H1 (cell line): ENCODE measurements at regions not wholly inside any gene's neighbourhood (a gene's known extent, or its start where the extent isn't known, plus 50 kb on each side); places are given as distances from the start of the nearest gene placed in this dataset.

Source experiments
- CTCF ChIA-PET: fragments of 300-600 bp; sonication (Branson Sonifier 250); formaldehyde crosslinking; loops from one replicate; lab custom pipeline; 2021; ENCODE audit not compliant: partially characterized antibody; lab: Charles Lee
- POLR2A ChIA-PET: fragments of 300-600 bp; sonication (Branson Sonifier 250); formaldehyde crosslinking; loops from one replicate; lab custom pipeline; 2021; ENCODE audit warnings: inconsistent platforms; ENCODE audit not compliant: partially characterized antibody; lab: Charles Lee
- DNase-seq, 2 experiments: peaks; one replicate each; pipeline versions ENCODE4 v3.0.0 to v3.0.0-alpha.2; 2010 to 2022; ENCODE audit warnings: low spot score in 2 of 2, low read depth in 1 of 2, mixed read lengths in 1 of 2
- FAIRE-seq: peaks from 2 replicates; lab custom pipeline; 2011; peaks lifted over from hg19 to GRCh38; lab: Jason Lieb, UNC
- H2AFZ ChIP-seq: 2 replicates; pipeline ENCODE4 v1.8.1; 2012; ENCODE audit warnings: low read length, inconsistent platforms
- H2AK5ac ChIP-seq: 2 replicates; pipeline ENCODE4 v1.6.1; 2013; ENCODE audit warnings: low read depth, low read length
- H2BK120ac ChIP-seq: replicated peaks from 2 replicates; pipeline ENCODE3; 2013; ENCODE audit warnings: low read depth, low read length, inconsistent platforms
- H2BK12ac ChIP-seq: 2 replicates; pipeline ENCODE4 v1.6.1; 2013; ENCODE audit warnings: low read depth, low read length
- H2BK15ac ChIP-seq: 2 replicates; pipeline ENCODE4 v1.6.1; 2013; ENCODE audit warnings: low read length
- H2BK20ac ChIP-seq: 2 replicates; pipeline ENCODE4 v1.6.1; 2013; ENCODE audit warnings: low read length
- H2BK5ac ChIP-seq: 2 replicates; pipeline ENCODE4 v1.6.1; 2013; ENCODE audit warnings: low read depth, low read length
- H3K14ac ChIP-seq: 2 replicates; pipeline ENCODE4 v1.6.1; 2013; ENCODE audit warnings: inconsistent platforms; ENCODE audit not compliant: insufficient read length
- H3K18ac ChIP-seq: 2 replicates; pipeline ENCODE4 v1.6.1; 2013; ENCODE audit warnings: low read length; ENCODE audit errors: extremely low read depth
- H3K23ac ChIP-seq: 2 replicates; pipeline ENCODE4 v1.6.1; 2013; ENCODE audit warnings: inconsistent platforms; ENCODE audit not compliant: insufficient read length
- H3K23me2 ChIP-seq: 2 replicates; pipeline ENCODE4 v1.6.1; 2013; ENCODE audit warnings: low read depth, low read length
- H3K27ac ChIP-seq: 2 replicates; pipeline ENCODE4 v1.6.1; 2011; ENCODE audit warnings: low read depth, low read length, inconsistent platforms
- H3K27me3 ChIP-seq, 4 experiments: replicated peaks in 1 of 4; 1 replicate in 1 of 4; 2 replicates in 3 of 4; pipeline versions ENCODE4 v1.6.1 to v1.8.1; 2011 to 2013; ENCODE audit warnings: low read length in 3 of 4, mild to moderate bottlenecking in 3 of 4, inconsistent platforms in 2 of 4, mixed read lengths in 2 of 4, moderate library complexity in 1 of 4; ENCODE audit not compliant: control insufficient read depth in 3 of 4, insufficient read depth in 3 of 4; ENCODE audit errors: extremely low read depth in 1 of 4
- H3K36me3 ChIP-seq, 4 experiments: 2 replicates each; pipeline versions ENCODE4 v1.6.1 to v1.8.1; 2011 to 2013; ENCODE audit warnings: mild to moderate bottlenecking in 4 of 4, low read length in 3 of 4, moderate library complexity in 2 of 4, control low read depth in 1 of 4, inconsistent platforms in 1 of 4; ENCODE audit not compliant: insufficient read depth in 4 of 4, control insufficient read depth in 2 of 4
- H3K4ac ChIP-seq: replicated peaks from 2 replicates; pipeline ENCODE3; 2013; ENCODE audit warnings: low read length, low read depth, mixed read lengths, inconsistent platforms; ENCODE audit not compliant: insufficient read length
- H3K4me1 ChIP-seq, 4 experiments: replicated peaks in 1 of 4; 1 replicate in 1 of 4; 2 replicates in 3 of 4; pipeline versions ENCODE4 v1.6.1 to v1.8.1; 2011 to 2013; ENCODE audit warnings: low read length in 3 of 4, inconsistent platforms in 2 of 4, mixed read lengths in 1 of 4; ENCODE audit not compliant: insufficient read depth in 4 of 4, control insufficient read depth in 3 of 4
- H3K4me2 ChIP-seq, 2 experiments: 2 replicates each; pipeline versions ENCODE4 v1.6.1 to v1.8.1; 2011 to 2013; ENCODE audit warnings: low read depth in 2 of 2, low read length in 2 of 2, control low read depth in 1 of 2, inconsistent platforms in 1 of 2, mild to moderate bottlenecking in 1 of 2; ENCODE audit not compliant: insufficient read depth in 1 of 2
- H3K4me3 ChIP-seq, 4 experiments: fragments of 200-600, 300-600 bp in 1 of 4; sonication (generic), shearing (Covaris generic), sonication (Bioruptor Twin) in 1 of 4; 2 replicates each; pipeline versions ENCODE4 v1.5.1 to v1.8.1; 2011 to 2016; ENCODE audit warnings: low read length in 4 of 4, low read depth in 3 of 4, control low read depth in 2 of 4, inconsistent platforms in 2 of 4, mild to moderate bottlenecking in 2 of 4, mixed read lengths in 1 of 4, moderate library complexity in 1 of 4; ENCODE audit not compliant: insufficient read depth in 2 of 4; ENCODE audit errors: extremely low read depth in 1 of 4
- H3K56ac ChIP-seq: replicated peaks from 2 replicates; pipeline ENCODE3; 2013; ENCODE audit warnings: low read depth, mild to moderate bottlenecking, mixed read lengths, low read length, inconsistent platforms; ENCODE audit not compliant: insufficient read length
- H3K79me1 ChIP-seq: 2 replicates; pipeline ENCODE4 v1.6.1; 2013; ENCODE audit warnings: low read depth, low read length, control low read depth
- H3K79me2 ChIP-seq, 2 experiments: 2 replicates each; pipeline versions ENCODE4 v1.6.1 to v1.8.1; 2012 to 2013; ENCODE audit warnings: low read length in 2 of 2, mild to moderate bottlenecking in 2 of 2, inconsistent platforms in 1 of 2; ENCODE audit not compliant: insufficient read depth in 2 of 2, control insufficient read depth in 1 of 2
- H3K9ac ChIP-seq, 4 experiments: replicated peaks in 1 of 4; 1 replicate in 1 of 4; 2 replicates in 3 of 4; pipeline versions ENCODE4 v1.6.1 to v1.8.1; 2011 to 2013; ENCODE audit warnings: low read depth in 3 of 4, low read length in 3 of 4, control low read depth in 2 of 4, mild to moderate bottlenecking in 2 of 4, moderate library complexity in 2 of 4, inconsistent platforms in 1 of 4; ENCODE audit errors: extremely low read depth in 1 of 4
- H3K9me3 ChIP-seq, 2 experiments: 2 replicates each; pipeline versions ENCODE4 v1.6.1 to v1.8.1; 2012 to 2013; ENCODE audit warnings: mild to moderate bottlenecking in 2 of 2, moderate library complexity in 2 of 2, control low read depth in 1 of 2, inconsistent platforms in 1 of 2, low read depth in 1 of 2, low read length in 1 of 2, mixed read lengths in 1 of 2; ENCODE audit not compliant: insufficient read depth in 2 of 2
- H4K20me1 ChIP-seq, 2 experiments: replicated peaks in 1 of 2; 2 replicates each; pipeline versions ENCODE3 to v1.8.1; 2011 to 2013; ENCODE audit warnings: inconsistent platforms in 2 of 2, low read length in 2 of 2, mild to moderate bottlenecking in 1 of 2; ENCODE audit not compliant: insufficient read depth in 2 of 2, control insufficient read depth in 1 of 2
- H4K5ac ChIP-seq: 2 replicates; pipeline ENCODE4 v1.6.1; 2013; ENCODE audit warnings: low read length, low read depth, mixed read lengths, inconsistent platforms; ENCODE audit not compliant: insufficient read length
- H4K8ac ChIP-seq: 2 replicates; pipeline ENCODE4 v1.8.0; 2013; ENCODE audit warnings: mild to moderate bottlenecking, moderate library complexity, low read length, inconsistent platforms; ENCODE audit not compliant: insufficient read depth; ENCODE audit errors: extremely low read depth
- H4K91ac ChIP-seq: replicated peaks from 2 replicates; pipeline ENCODE3; 2013; ENCODE audit warnings: low read length, mixed read lengths, inconsistent platforms; ENCODE audit not compliant: insufficient read length
- CEBPB ChIP-seq: IDR thresholded peaks from 2 replicates; pipeline ENCODE4 v1.6.1; 2012; ENCODE audit warnings: low read depth, low read length
- EGR1 ChIP-seq: IDR thresholded peaks from 2 replicates; pipeline ENCODE4 v1.6.1; 2011; ENCODE audit warnings: low read depth, low read length, borderline replicate concordance
- HDAC2 ChIP-seq, 2 experiments: fragments of 300-600 bp in 1 of 2; sonication (generic) in 1 of 2; IDR thresholded peaks; 2 replicates each; pipeline ENCODE4 v1.6.1; 2011 to 2012; ENCODE audit warnings: low read depth in 2 of 2, low read length in 2 of 2, mild to moderate bottlenecking in 2 of 2, moderate library complexity in 2 of 2, borderline replicate concordance in 1 of 2, inconsistent platforms in 1 of 2
- HDAC6 ChIP-seq: IDR thresholded peaks from one replicate; pipeline ENCODE4 v1.7.1; 2012; ENCODE audit warnings: low read depth, mild to moderate bottlenecking, inconsistent platforms, low read length, moderate library complexity
- KDM5A ChIP-seq: fragments of 200-600 bp; IDR thresholded peaks from 2 replicates; pipeline ENCODE4 v1.7.1; 2012; ENCODE audit warnings: mild to moderate bottlenecking, low read length, inconsistent platforms, mixed read lengths
- MAX ChIP-seq: IDR thresholded peaks from 2 replicates; pipeline ENCODE4 v1.6.1; 2012; ENCODE audit warnings: inconsistent platforms
- PHF8 ChIP-seq: fragments of 200-600 bp; sonication (generic); conservative IDR thresholded peaks from 2 replicates; pipeline ENCODE4 v1.7.1; 2012; ENCODE audit warnings: low read depth, mild to moderate bottlenecking, inconsistent platforms, low read length, moderate library complexity
- POLR2AphosphoS5 ChIP-seq: IDR thresholded peaks from 2 replicates; pipeline ENCODE4 v1.6.1; 2011; ENCODE audit warnings: low read depth, low read length
- POU5F1 ChIP-seq: IDR thresholded peaks from 2 replicates; pipeline ENCODE4 v1.6.1; 2011; ENCODE audit warnings: low read depth, mild to moderate bottlenecking, low read length, moderate library complexity
- RBBP5 ChIP-seq: IDR thresholded peaks from 2 replicates; pipeline ENCODE4 v1.7.1; 2012; ENCODE audit warnings: low read depth, mild to moderate bottlenecking, inconsistent platforms, low read length, moderate library complexity, borderline replicate concordance
- SP2 ChIP-seq: IDR thresholded peaks from 2 replicates; pipeline ENCODE4 v1.6.1; 2012; ENCODE audit warnings: mild to moderate bottlenecking, low read length, inconsistent platforms
- TAF1 ChIP-seq: IDR thresholded peaks from 2 replicates; pipeline ENCODE4 v1.6.1; 2011; ENCODE audit warnings: mild to moderate bottlenecking, low read depth, low read length
- TCF12 ChIP-seq: IDR thresholded peaks from 2 replicates; pipeline ENCODE4 v1.6.1; 2011; ENCODE audit warnings: low read depth, mild to moderate bottlenecking, low read length
- TEAD4 ChIP-seq: IDR thresholded peaks from 2 replicates; pipeline ENCODE4 v1.6.1; 2012; ENCODE audit warnings: low read depth, low read length, inconsistent platforms, mixed read lengths
- WGBS, 2 experiments: shearing (Covaris generic) in 1 of 2; methylation state at CpG; one replicate each; pipeline versions ENCODE4 v1.1.6 to v1.1.7; 2013 to 2015; ENCODE audit warnings: low lambda C conversion rate in 2 of 2, mixed read lengths in 2 of 2, inconsistent platforms in 1 of 2, low coverage in 1 of 2, missing lambda C conversion rate in 1 of 2; ENCODE audit not compliant: insufficient replicate concordance in 2 of 2, insufficient coverage in 1 of 2, insufficient read length in 1 of 2; ENCODE audit errors: extremely low coverage in 1 of 2, missing lambda C conversion rate in 1 of 2; 5-methylcytosine and 5-hydroxymethylcytosine counted together
- TF ChIP-seq, protein P1 (sequence below): IDR thresholded peaks from 2 replicates; pipeline ENCODE4 v1.6.1; 2011; ENCODE audit warnings: low read length, improper control_type of control experiment

DNA sequence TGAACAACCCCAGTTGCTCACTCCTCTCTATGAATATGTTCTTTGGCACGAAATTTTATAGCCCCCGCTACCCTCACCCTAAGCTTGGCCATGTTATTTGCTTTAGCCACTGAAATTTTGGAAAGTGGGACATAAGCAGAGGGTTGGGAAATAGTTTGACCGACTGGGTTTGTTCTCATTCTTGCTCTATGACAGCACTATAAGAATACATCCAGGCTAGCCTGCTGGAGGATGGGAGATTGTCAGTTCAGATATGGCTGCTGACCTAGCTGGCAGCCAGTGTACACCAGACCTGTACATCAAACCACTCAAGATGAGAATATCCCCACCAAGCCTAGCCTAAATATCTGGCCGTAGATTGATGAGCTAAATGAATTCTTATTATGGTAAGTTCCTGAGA lies 298.1 kb downstream of the PDGFC start:
- Histone ChIP-seq H3K27me3 (no peaks in the 10 kb centered on the region), H3K27ac (no peak overlapping the region), H3K4me3 (no peak overlapping the region), H3K23me2 (no peaks in the 10 kb centered on the region), H3K14ac (no peak overlapping the region), H3K79me2 (no peaks in the 10 kb centered on the region), H2AK5ac (no peak overlapping the region), H3K36me3 (no peaks in the 10 kb centered on the region), H4K5ac (no peak overlapping the region), H3K4ac (no peak overlapping the region), H2AFZ (no peak overlapping the region), H2BK5ac (no peak overlapping the region), H3K18ac (no peak overlapping the region), H4K8ac (no peak overlapping the region), H3K9ac (no peak overlapping the region), H4K20me1 (no peaks in the 10 kb centered on the region), H3K56ac (no peak overlapping the region), H3K23ac (no peak overlapping the region), H2BK15ac (no peak overlapping the region), H3K9me3 (no peaks in the 10 kb centered on the region), H2BK120ac (no peak overlapping the region), H3K79me1 (no peaks in the 10 kb centered on the region), H4K91ac (no peak overlapping the region), H3K4me2 (no peak overlapping the region), H2BK12ac (no peak overlapping the region), H3K4me1 (peaks cover 0 to 4% (median 0%) of the 10 kb centered on the region in 4 experiments; a peak in 1 of 7 replicates), H2BK20ac (no peak overlapping the region)
- FAIRE-seq (no peak), DNase-seq (no peak)
- 93% methylated on average over 4 of the region's 4 CpGs; no CpG with 5 or more reads in 1 of the 2 experiments for WGBS, 2 experiments
- POLR2A ChIA-PET = no interaction called here
- CTCF ChIA-PET = interaction anchor here (0.6 to 2.4 kb wide), 7 partner anchors 13 to 720 kb away, joined by 3 to 13 read pairs (median 4); partner anchors contain the start of gene CTSO
- TF ChIP-seq MAX = no peak
- no peak for TF ChIP-seq TEAD4
- no peak for TF ChIP-seq SP2
- TF ChIP-seq HDAC6 = no peak
- TF ChIP-seq POLR2AphosphoS5 = no peak
- TF ChIP-seq HDAC2 (IDR thresholded peaks at IDR 0.05; ENCODE audit: borderline replicate concordance in 1 of 2, low read depth in 2 of 2, low read length in 2 of 2) = no peak
- no peak for TF ChIP-seq KDM5A
- TF ChIP-seq PHF8 = no peak
- TF ChIP-seq TCF12 = no peak
- no peak for TF ChIP-seq RBBP5
- TF ChIP-seq EGR1 = no peak
- no peak for TF ChIP-seq TAF1
- TF ChIP-seq, protein P1, sequence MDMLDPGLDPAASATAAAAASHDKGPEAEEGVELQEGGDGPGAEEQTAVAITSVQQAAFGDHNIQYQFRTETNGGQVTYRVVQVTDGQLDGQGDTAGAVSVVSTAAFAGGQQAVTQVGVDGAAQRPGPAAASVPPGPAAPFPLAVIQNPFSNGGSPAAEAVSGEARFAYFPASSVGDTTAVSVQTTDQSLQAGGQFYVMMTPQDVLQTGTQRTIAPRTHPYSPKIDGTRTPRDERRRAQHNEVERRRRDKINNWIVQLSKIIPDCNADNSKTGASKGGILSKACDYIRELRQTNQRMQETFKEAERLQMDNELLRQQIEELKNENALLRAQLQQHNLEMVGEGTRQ = no peak
- no peak for TF ChIP-seq POU5F1
- no peak for TF ChIP-seq CEBPB
